Stomach (tissue), 4 donors: ENCODE measurements at regions not wholly inside any gene's neighbourhood (a gene's known extent, or its start where the extent isn't known, plus 50 kb on each side); places are given as distances from the start of the nearest gene placed in this dataset.

Source experiments
- EP300 ChIP-seq: sonication (generic); formaldehyde crosslinking; IDR thresholded peaks from one replicate; pipeline ENCODE4 v1.6.1; 2017; ENCODE audit warnings: antibody characterized with exemption
- POLR2A ChIP-seq, 4 donors: fragments of 450-650 bp; IDR thresholded peaks; one replicate each; pipeline ENCODE4 v1.6.1; 2016; ENCODE audit warnings: antibody characterized with exemption in 4 of 4, control low read depth in 2 of 4, mild to moderate bottlenecking in 1 of 4, moderate library complexity in 1 of 4
- TF ChIP-seq, protein P1 (sequence below), 7 experiments: fragments of 450-650 bp in 4 of 7; fragments of 200-600 bp in 3 of 7; sonication (generic) in 3 of 7; IDR thresholded peaks; one replicate each; pipeline ENCODE4 v1.5.1; 2016 to 2019; ENCODE audit warnings: antibody characterized with exemption in 7 of 7, control low read depth in 2 of 7, mild to moderate bottlenecking in 1 of 7

DNA sequence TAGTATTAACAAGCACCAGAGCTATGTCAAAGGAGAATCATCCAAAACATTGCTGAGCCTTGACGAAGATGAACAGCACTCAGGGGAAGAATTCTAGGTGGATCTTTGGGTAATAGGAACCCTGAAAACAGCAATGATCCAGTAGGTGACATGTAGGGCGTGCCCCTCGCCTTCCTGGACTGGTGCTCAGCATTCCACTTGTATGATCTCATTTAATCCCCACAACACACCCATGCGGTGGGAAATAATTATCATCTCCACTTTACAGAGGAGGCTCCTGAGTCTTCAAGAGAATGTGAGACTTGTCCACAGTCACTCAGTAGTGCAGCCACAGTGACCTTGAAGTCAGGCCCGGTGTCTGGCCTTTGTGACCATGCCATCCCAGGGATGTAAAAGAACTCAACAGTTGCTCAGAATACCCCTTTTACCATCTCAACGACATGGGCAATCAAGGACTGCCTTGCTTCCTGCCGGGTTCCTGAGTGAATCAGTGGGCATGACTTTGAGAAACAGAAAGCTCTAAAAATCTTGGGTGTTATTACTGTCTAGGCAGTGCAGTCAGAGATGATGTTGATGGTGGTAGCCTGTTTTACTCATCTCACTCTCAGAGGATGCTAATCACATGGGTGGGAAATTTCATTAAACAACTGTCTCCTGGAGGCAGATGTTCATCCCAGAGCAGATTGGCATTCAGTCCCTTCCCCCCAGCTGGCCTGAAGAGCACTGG lies 161.6 kb downstream of the BCL11A start:
- TF ChIP-seq, protein P1, sequence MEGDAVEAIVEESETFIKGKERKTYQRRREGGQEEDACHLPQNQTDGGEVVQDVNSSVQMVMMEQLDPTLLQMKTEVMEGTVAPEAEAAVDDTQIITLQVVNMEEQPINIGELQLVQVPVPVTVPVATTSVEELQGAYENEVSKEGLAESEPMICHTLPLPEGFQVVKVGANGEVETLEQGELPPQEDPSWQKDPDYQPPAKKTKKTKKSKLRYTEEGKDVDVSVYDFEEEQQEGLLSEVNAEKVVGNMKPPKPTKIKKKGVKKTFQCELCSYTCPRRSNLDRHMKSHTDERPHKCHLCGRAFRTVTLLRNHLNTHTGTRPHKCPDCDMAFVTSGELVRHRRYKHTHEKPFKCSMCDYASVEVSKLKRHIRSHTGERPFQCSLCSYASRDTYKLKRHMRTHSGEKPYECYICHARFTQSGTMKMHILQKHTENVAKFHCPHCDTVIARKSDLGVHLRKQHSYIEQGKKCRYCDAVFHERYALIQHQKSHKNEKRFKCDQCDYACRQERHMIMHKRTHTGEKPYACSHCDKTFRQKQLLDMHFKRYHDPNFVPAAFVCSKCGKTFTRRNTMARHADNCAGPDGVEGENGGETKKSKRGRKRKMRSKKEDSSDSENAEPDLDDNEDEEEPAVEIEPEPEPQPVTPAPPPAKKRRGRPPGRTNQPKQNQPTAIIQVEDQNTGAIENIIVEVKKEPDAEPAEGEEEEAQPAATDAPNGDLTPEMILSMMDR (IDR thresholded peaks at IDR 0.05) = no peak
- no peak for TF ChIP-seq POLR2A (IDR thresholded peaks at IDR 0.05)
- no peak for TF ChIP-seq EP300
